OCI-LY1 (cell line): ENCODE measurements at regions not wholly inside any gene's neighbourhood (a gene's known extent, or its start where the extent isn't known, plus 50 kb on each side); places are given as distances from the start of the nearest gene placed in this dataset.

Source experiments
- H2AFZ ChIP-seq: fragments of 200-600 bp; sonication (generic), shearing (Covaris generic); 2 replicates; pipeline ENCODE4 v1.6.0; 2014; ENCODE audit warnings: antibody characterized with exemption, mild to moderate bottlenecking, low read length
- H3F3A ChIP-seq: fragments of 200-600 bp; sonication (generic), shearing (Covaris generic); 2 replicates; pipeline ENCODE4 v1.6.0; 2014; ENCODE audit warnings: mild to moderate bottlenecking, antibody characterized with exemption, low read length, moderate library complexity; ENCODE audit not compliant: insufficient read depth
- H3K27ac ChIP-seq: fragments of 200-600 bp; sonication (generic); 2 replicates; pipeline ENCODE4 v1.5.1; 2014; ENCODE audit warnings: low read length, mixed run types, mild to moderate bottlenecking, low read depth; ENCODE audit not compliant: poor library complexity, severe bottlenecking
- H3K27me3 ChIP-seq: fragments of 200-600 bp; sonication (generic); 2 replicates; pipeline ENCODE4 v1.6.0; 2014; ENCODE audit warnings: antibody characterized with exemption, mild to moderate bottlenecking, low read length, moderate library complexity; ENCODE audit not compliant: insufficient read depth
- H3K36me3 ChIP-seq: fragments of 200-600 bp; sonication (generic); 2 replicates; pipeline ENCODE4 v1.6.1; 2014; ENCODE audit warnings: mild to moderate bottlenecking, antibody characterized with exemption, low read length, moderate library complexity, mixed read lengths; ENCODE audit not compliant: insufficient read depth
- H3K4me1 ChIP-seq: fragments of 200-600 bp; sonication (generic); 2 replicates; pipeline ENCODE4 v1.5.1; 2014; ENCODE audit warnings: mild to moderate bottlenecking, low read length, moderate library complexity; ENCODE audit not compliant: insufficient read depth, severe bottlenecking
- H3K4me2 ChIP-seq: fragments of 200-600 bp; sonication (generic), shearing (Covaris generic); 2 replicates; pipeline ENCODE4 v1.6.1; 2014; ENCODE audit warnings: low read length
- H3K4me3 ChIP-seq: fragments of 200-600 bp; sonication (generic); 2 replicates; pipeline ENCODE4 v1.5.1; 2014; ENCODE audit warnings: low read length, low read depth, mild to moderate bottlenecking, mixed read lengths; ENCODE audit not compliant: poor library complexity, severe bottlenecking
- H3K79me2 ChIP-seq: fragments of 200-600 bp; shearing (Covaris generic); 2 replicates; pipeline ENCODE4 v1.6.1; 2016; ENCODE audit warnings: mixed run types, low read length, mixed read lengths; ENCODE audit not compliant: insufficient read depth
- H3K9ac ChIP-seq: fragments of 200-600 bp; sonication (generic), shearing (Covaris generic); 2 replicates; pipeline ENCODE4 v1.6.1; 2014; ENCODE audit warnings: mild to moderate bottlenecking, low read length, mixed read lengths
- H3K9me2 ChIP-seq: fragments of 200-600 bp; sonication (generic), shearing (Covaris generic); 2 replicates; pipeline ENCODE4 v1.6.1; 2014; ENCODE audit warnings: low read depth, mild to moderate bottlenecking, low read length, mixed read lengths
- H3K9me3 ChIP-seq: fragments of 200-600 bp; shearing (Covaris generic); 2 replicates; pipeline ENCODE4 v1.6.1; 2014; ENCODE audit warnings: low read length, mixed read lengths
- H4K20me1 ChIP-seq: fragments of 200-600 bp; sonication (generic), shearing (Covaris generic); 2 replicates; pipeline ENCODE4 v1.6.0; 2016; ENCODE audit warnings: mild to moderate bottlenecking, low read length; ENCODE audit not compliant: insufficient read depth
- EZH2 ChIP-seq: fragments of 200-600 bp; sonication (generic), shearing (Covaris generic); IDR thresholded peaks from 2 replicates; pipeline ENCODE4 v1.8.0; 2017; ENCODE audit warnings: borderline replicate concordance, mixed run types, mild to moderate bottlenecking, antibody characterized with exemption, low read length, moderate library complexity, mixed read lengths
- TF ChIP-seq, protein P1 (sequence below): fragments of 200-600 bp; sonication (generic), shearing (Covaris generic); IDR thresholded peaks from 2 replicates; pipeline ENCODE4 v1.5.1; 2017; ENCODE audit warnings: mild to moderate bottlenecking, antibody characterized with exemption, low read length, moderate library complexity, mixed read lengths

DNA sequence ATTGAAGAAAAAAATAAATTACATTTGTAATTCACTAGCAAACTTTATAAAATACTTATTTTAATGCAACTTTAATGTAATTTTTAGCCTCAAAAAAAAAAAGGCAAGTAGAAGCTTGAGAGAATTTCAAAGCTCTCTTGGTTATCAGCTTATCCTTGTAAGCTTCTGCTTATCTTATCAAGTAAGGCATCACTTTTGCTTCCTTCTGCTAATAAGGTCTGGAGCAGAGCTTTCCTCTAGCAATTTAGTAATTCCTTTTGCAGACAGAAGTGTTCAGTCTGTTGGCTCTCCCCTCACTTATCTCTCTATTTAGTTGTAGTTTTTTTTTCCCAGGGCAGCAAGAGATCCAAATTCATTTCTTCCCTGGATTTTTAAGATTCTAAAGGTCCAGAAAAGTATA, 525.0 kb downstream of the ISL1 start:
- no peak for TF ChIP-seq EZH2
- TF ChIP-seq, protein P1, sequence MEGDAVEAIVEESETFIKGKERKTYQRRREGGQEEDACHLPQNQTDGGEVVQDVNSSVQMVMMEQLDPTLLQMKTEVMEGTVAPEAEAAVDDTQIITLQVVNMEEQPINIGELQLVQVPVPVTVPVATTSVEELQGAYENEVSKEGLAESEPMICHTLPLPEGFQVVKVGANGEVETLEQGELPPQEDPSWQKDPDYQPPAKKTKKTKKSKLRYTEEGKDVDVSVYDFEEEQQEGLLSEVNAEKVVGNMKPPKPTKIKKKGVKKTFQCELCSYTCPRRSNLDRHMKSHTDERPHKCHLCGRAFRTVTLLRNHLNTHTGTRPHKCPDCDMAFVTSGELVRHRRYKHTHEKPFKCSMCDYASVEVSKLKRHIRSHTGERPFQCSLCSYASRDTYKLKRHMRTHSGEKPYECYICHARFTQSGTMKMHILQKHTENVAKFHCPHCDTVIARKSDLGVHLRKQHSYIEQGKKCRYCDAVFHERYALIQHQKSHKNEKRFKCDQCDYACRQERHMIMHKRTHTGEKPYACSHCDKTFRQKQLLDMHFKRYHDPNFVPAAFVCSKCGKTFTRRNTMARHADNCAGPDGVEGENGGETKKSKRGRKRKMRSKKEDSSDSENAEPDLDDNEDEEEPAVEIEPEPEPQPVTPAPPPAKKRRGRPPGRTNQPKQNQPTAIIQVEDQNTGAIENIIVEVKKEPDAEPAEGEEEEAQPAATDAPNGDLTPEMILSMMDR = no peak
- Histone ChIP-seq H3K4me3 (no peak overlapping the region), H3F3A (no peaks in the 10 kb centered on the region), H3K4me2 (no peak overlapping the region), H3K9me2 (no peaks in the 10 kb centered on the region), H3K9me3 (no peaks in the 10 kb centered on the region), H3K27me3 (no peaks in the 10 kb centered on the region), H3K27ac (no peak overlapping the region), H3K36me3 (no peaks in the 10 kb centered on the region), H2AFZ (no peak overlapping the region), H4K20me1 (no peaks in the 10 kb centered on the region), H3K4me1 (no peaks in the 10 kb centered on the region), H3K9ac (no peak overlapping the region), H3K79me2 (no peaks in the 10 kb centered on the region)

DNA sequence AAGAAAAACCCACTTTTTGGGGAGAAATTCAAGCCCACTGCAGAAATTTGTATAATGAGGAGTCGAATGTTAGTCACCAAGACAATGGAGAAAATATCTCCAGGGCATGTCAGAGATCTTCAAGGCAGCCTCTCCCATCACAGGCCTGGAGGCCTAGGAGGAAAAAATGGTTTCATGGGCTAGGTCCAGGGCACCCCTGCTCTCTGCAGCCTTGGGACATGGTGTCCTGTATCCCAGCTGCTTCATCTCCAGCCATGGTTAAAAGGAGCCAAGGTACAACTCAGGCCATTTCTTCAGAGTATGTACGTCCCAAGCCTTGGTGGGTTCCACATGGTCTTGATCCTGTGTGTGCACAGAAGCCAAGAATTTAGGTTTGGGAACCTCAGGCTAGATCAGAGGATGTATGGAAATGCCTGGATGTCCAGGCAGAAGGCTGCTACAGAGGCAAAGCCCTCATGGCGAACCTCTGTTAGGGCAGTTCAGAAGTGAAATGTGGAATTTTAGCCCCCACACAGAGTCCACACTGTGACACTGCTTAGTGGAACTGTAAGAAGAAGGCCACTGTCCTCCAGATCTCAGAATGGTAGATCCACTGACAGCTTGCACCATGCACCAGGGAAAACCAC, 561.4 kb downstream of the ISL1 start:
- no peak overlapping the region for H3K9ac ChIP-seq
- H3K4me3 ChIP-seq = no peak overlapping the region
- no peak overlapping the region for H3K4me2 ChIP-seq
- no peaks in the 10 kb centered on the region for H3K9me2 ChIP-seq
- no peaks in the 10 kb centered on the region for H3K27me3 ChIP-seq
- no peak overlapping the region for H3K27ac ChIP-seq
- no peaks in the 10 kb centered on the region for H3K4me1 ChIP-seq
- H3K9me3 ChIP-seq = no peaks in the 10 kb centered on the region
- no peak overlapping the region for H2AFZ ChIP-seq
- H3K36me3 ChIP-seq = no peaks in the 10 kb centered on the region
- TF ChIP-seq, protein P1 = no peak
- no peak for TF ChIP-seq EZH2
- no peaks in the 10 kb centered on the region for H3F3A ChIP-seq
- H3K79me2 ChIP-seq = no peaks in the 10 kb centered on the region
- no peaks in the 10 kb centered on the region for H4K20me1 ChIP-seq

DNA sequence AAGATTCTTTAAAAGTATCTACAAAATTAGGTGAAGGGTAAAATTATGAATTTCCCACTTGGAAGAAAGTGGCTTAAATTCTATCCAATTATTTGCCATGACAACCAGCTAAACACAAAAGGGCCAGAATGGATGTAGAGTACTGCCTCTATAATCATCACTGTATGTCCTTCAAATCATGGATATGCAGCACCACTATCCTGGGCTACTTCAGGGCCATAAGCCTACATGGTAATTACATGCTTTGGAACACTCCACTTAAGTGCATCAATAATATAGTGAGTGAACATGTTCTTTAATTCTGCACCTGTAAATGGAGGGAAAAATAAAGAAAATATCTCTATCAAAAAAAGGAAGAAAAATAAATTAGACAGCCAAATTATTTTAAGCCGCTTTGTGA, 575.2 kb downstream of the ISL1 start:
- no peak overlapping the region for H3K27ac ChIP-seq
- H2AFZ ChIP-seq = no peak overlapping the region
- no peak overlapping the region for H3K4me2 ChIP-seq
- no peaks in the 10 kb centered on the region for H3K27me3 ChIP-seq
- no peaks in the 10 kb centered on the region for H4K20me1 ChIP-seq
- H3K4me1 ChIP-seq = no peaks in the 10 kb centered on the region
- no peaks in the 10 kb centered on the region for H3K9me2 ChIP-seq
- H3K9me3 ChIP-seq = no peaks in the 10 kb centered on the region
- H3F3A ChIP-seq = no peaks in the 10 kb centered on the region
- H3K9ac ChIP-seq = no peak overlapping the region
- H3K36me3 ChIP-seq = no peaks in the 10 kb centered on the region
- H3K79me2 ChIP-seq = no peaks in the 10 kb centered on the region
- TF ChIP-seq, protein P1 = no peak
- no peak for TF ChIP-seq EZH2
- H3K4me3 ChIP-seq = no peak overlapping the region
